ENCODE measurements at regions not wholly inside any gene's neighbourhood (a gene's known extent, or its start where the extent isn't known, plus 50 kb on each side); places are given as distances from the start of the nearest gene placed in this dataset.

DNA sequence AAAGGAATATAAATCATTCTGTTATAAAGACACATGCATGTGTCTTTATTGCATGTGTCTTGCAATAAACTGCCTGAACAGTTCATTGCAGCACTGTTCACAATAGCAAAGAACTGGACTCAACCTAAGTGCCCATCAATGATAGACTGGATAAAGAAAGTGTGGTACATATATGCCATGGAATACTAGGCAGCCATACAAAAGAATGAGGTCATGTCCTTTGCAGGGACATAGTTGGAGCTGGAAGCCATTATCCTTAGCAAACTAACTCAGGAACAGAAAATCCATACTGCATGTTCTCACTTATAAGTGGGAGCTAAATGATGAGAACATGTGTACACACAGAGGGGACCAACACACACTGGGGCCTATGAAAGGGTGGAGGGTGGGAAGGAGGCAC, 63.7 kb upstream of the CHD1 start:
- no peak overlapping the region for H2AFZ ChIP-seq (ENCODE audit: low read depth, low read length)
- no peak overlapping the region for H3K9ac ChIP-seq (ENCODE audit: low read depth, low read length)
- no peaks in the 10 kb centered on the region for H3K79me2 ChIP-seq (ENCODE audit: insufficient read depth, low read length)
- H3K4me3 ChIP-seq (ENCODE audit: low read depth in 1 of 2, low read length in 2 of 2), result no peak overlapping the region
- H3K9me3 ChIP-seq (ENCODE audit: insufficient read depth, low read length, severe bottlenecking), result no peaks in the 10 kb centered on the region
- no peak overlapping the region for H3K4me2 ChIP-seq (ENCODE audit: insufficient read depth, low read length)
- ATAC-seq (ENCODE audit: insufficient read depth, low read depth) (no peak), DNase-seq (no peak)
- no peak overlapping the region for H3K27ac ChIP-seq (ENCODE audit: low read length)
- H3K36me3 ChIP-seq (ENCODE audit: insufficient read depth, low read length), result no peaks in the 10 kb centered on the region
- H3K27me3 ChIP-seq (ENCODE audit: insufficient read depth, low read length, poor library complexity), result no peaks in the 10 kb centered on the region
- no peaks in the 10 kb centered on the region for H4K20me1 ChIP-seq (ENCODE audit: insufficient read depth, low read length)
- no peak for TF ChIP-seq CTCF (IDR thresholded peaks at IDR 0.05; ENCODE audit: borderline replicate concordance, extremely low read depth, low read length, poor library complexity, severe bottlenecking)
- TF ChIP-seq EZH2 (IDR thresholded peaks at IDR 0.05; ENCODE audit: borderline replicate concordance, low read depth, low read length, severe bottlenecking), result no peak
- H3K4me1 ChIP-seq (ENCODE audit: insufficient read depth, low read length), result peaks cover 16% of the 10 kb centered on the region

GRCh38 chr5:98989727-98990126, 60.9 kb upstream of the CHD1 start:
- Histone ChIP-seq H3K36me3 (ENCODE audit: insufficient read depth, low read length) (no peaks in the 10 kb centered on the region), H3K79me2 (ENCODE audit: insufficient read depth, low read length) (no peaks in the 10 kb centered on the region), H3K4me3 (ENCODE audit: low read depth in 1 of 2, low read length in 2 of 2) (no peak overlapping the region), H3K4me2 (ENCODE audit: insufficient read depth, low read length) (peak overlapping the region; percentile 0; the same call in 1 of the 2 replicates), H3K27me3 (ENCODE audit: insufficient read depth, low read length, poor library complexity) (no peaks in the 10 kb centered on the region), H4K20me1 (ENCODE audit: insufficient read depth, low read length) (no peaks in the 10 kb centered on the region), H3K4me1 (ENCODE audit: insufficient read depth, low read length) (peaks cover 16% of the 10 kb centered on the region), H2AFZ (ENCODE audit: low read depth, low read length) (peak overlapping the region; percentile 59), H3K9me3 (ENCODE audit: insufficient read depth, low read length, severe bottlenecking) (no peaks in the 10 kb centered on the region), H3K27ac (ENCODE audit: low read length) (peak overlapping the region; percentile 19), H3K9ac (ENCODE audit: low read depth, low read length) (no peak overlapping the region)
- DNase-seq (peak; percentile 14), ATAC-seq (ENCODE audit: insufficient read depth, low read depth) (peak; percentile 79)
- TF ChIP-seq CTCF (IDR thresholded peaks at IDR 0.05; ENCODE audit: borderline replicate concordance, extremely low read depth, low read length, poor library complexity, severe bottlenecking) (no peak), EZH2 (IDR thresholded peaks at IDR 0.05; ENCODE audit: borderline replicate concordance, low read depth, low read length, severe bottlenecking) (no peak)

GRCh38 chr5:98986587-98986986, 57.8 kb upstream of the CHD1 start:
- no peaks in the 10 kb centered on the region for H3K36me3 ChIP-seq (ENCODE audit: insufficient read depth, low read length)
- H3K4me2 ChIP-seq (ENCODE audit: insufficient read depth, low read length), result no peak overlapping the region
- TF ChIP-seq EZH2 (IDR thresholded peaks at IDR 0.05; ENCODE audit: borderline replicate concordance, low read depth, low read length, severe bottlenecking) (no peak), CTCF (IDR thresholded peaks at IDR 0.05; ENCODE audit: borderline replicate concordance, extremely low read depth, low read length, poor library complexity, severe bottlenecking) (no peak)
- ATAC-seq (ENCODE audit: insufficient read depth, low read depth), result no peak
- H3K9me3 ChIP-seq (ENCODE audit: insufficient read depth, low read length, severe bottlenecking), result no peaks in the 10 kb centered on the region
- DNase-seq, result no peak
- no peak overlapping the region for H3K9ac ChIP-seq (ENCODE audit: low read depth, low read length)
- peaks cover 16% of the 10 kb centered on the region for H3K4me1 ChIP-seq (ENCODE audit: insufficient read depth, low read length)
- no peaks in the 10 kb centered on the region for H3K79me2 ChIP-seq (ENCODE audit: insufficient read depth, low read length)
- no peaks in the 10 kb centered on the region for H4K20me1 ChIP-seq (ENCODE audit: insufficient read depth, low read length)
- no peak overlapping the region for H2AFZ ChIP-seq (ENCODE audit: low read depth, low read length)
- no peak overlapping the region for H3K27ac ChIP-seq (ENCODE audit: low read length)
- no peak overlapping the region for H3K4me3 ChIP-seq (ENCODE audit: low read depth in 1 of 2, low read length in 2 of 2)
- H3K27me3 ChIP-seq (ENCODE audit: insufficient read depth, low read length, poor library complexity), result no peaks in the 10 kb centered on the region

DNA sequence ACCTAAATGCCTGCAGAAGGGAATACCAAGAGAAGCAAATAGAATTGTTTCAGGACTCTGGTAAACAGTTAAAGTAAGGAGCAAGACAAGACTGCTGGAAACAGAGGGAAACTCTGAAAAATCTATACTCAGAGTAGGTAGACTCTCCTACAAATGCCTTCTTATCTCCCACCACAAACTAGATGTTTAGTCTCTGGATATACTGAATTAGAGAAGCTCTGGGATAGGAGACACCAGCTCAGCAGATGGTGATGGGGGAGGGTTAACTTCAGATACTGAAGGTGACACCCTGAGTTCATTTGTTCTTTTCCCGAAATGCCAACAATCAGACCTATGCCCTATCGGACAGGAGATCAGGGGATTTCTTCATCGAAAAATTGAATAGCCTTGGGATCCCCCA, 54.1 kb upstream of the CHD1 start:
- H2AFZ ChIP-seq (ENCODE audit: low read depth, low read length), result no peak overlapping the region
- H3K27ac ChIP-seq (ENCODE audit: low read length), result no peak overlapping the region
- no peaks in the 10 kb centered on the region for H3K27me3 ChIP-seq (ENCODE audit: insufficient read depth, low read length, poor library complexity)
- no peaks in the 10 kb centered on the region for H4K20me1 ChIP-seq (ENCODE audit: insufficient read depth, low read length)
- TF ChIP-seq EZH2 (IDR thresholded peaks at IDR 0.05; ENCODE audit: borderline replicate concordance, low read depth, low read length, severe bottlenecking), result no peak
- no peaks in the 10 kb centered on the region for H3K9me3 ChIP-seq (ENCODE audit: insufficient read depth, low read length, severe bottlenecking)
- no peak overlapping the region for H3K4me3 ChIP-seq (ENCODE audit: low read depth in 1 of 2, low read length in 2 of 2)
- ATAC-seq (ENCODE audit: insufficient read depth, low read depth) (no peak), DNase-seq (no peak)
- no peak overlapping the region for H3K9ac ChIP-seq (ENCODE audit: low read depth, low read length)
- H3K36me3 ChIP-seq (ENCODE audit: insufficient read depth, low read length), result no peaks in the 10 kb centered on the region
- no peaks in the 10 kb centered on the region for H3K79me2 ChIP-seq (ENCODE audit: insufficient read depth, low read length)
- H3K4me1 ChIP-seq (ENCODE audit: insufficient read depth, low read length), result no peaks in the 10 kb centered on the region
- no peak overlapping the region for H3K4me2 ChIP-seq (ENCODE audit: insufficient read depth, low read length)
